NT2/D1 (cell line): ENCODE measurements at regions not wholly inside any gene's neighbourhood (a gene's known extent, or its start where the extent isn't known, plus 50 kb on each side); places are given as distances from the start of the nearest gene placed in this dataset.

ENCODE experiments used
- DNase-seq: peaks from one replicate; pipeline ENCODE4 v3.0.0-alpha.2; 2011; ENCODE audit warnings: low read depth, low spot score
- H3K27me3 ChIP-seq: 2 replicates; pipeline ENCODE4 v1.6.0; 2011; ENCODE audit warnings: mild to moderate bottlenecking; ENCODE audit not compliant: insufficient read length, insufficient read depth
- H3K36me3 ChIP-seq: 2 replicates; pipeline ENCODE4 v1.6.1; 2011; ENCODE audit warnings: mild to moderate bottlenecking, low read length, mixed read lengths; ENCODE audit not compliant: insufficient read depth, insufficient read length
- H3K4me1 ChIP-seq: 2 replicates; pipeline ENCODE4 v1.5.1; 2011; ENCODE audit not compliant: insufficient read depth, insufficient read length
- H3K4me3 ChIP-seq: 2 replicates; pipeline ENCODE4 v1.5.1; 2011; ENCODE audit warnings: low read depth; ENCODE audit not compliant: insufficient read length
- H3K9ac ChIP-seq: 2 replicates; pipeline ENCODE4 v1.6.0; 2011; ENCODE audit warnings: low read depth; ENCODE audit not compliant: insufficient read length
- H3K9me3 ChIP-seq: 2 replicates; pipeline ENCODE4 v1.5.1; 2011; ENCODE audit warnings: mild to moderate bottlenecking, low read length; ENCODE audit not compliant: insufficient read depth
- SUZ12 ChIP-seq: IDR thresholded peaks from 2 replicates; pipeline ENCODE4 v1.6.1; 2011; ENCODE audit not compliant: insufficient read length, insufficient read depth; ENCODE audit errors: extremely low read depth
- YY1 ChIP-seq: IDR thresholded peaks from 2 replicates; pipeline ENCODE4 v1.6.1; 2011; ENCODE audit not compliant: insufficient read length, insufficient read depth
- ZNF274 ChIP-seq: IDR thresholded peaks from 2 replicates; pipeline ENCODE4 v1.6.1; 2011; ENCODE audit warnings: mild to moderate bottlenecking, low read depth, low read length

GRCh38 chr16:9500872-9501271 is 409.4 kb downstream of the HAPSTR1 start:
- Histone ChIP-seq H3K36me3 (no peaks in the 10 kb centered on the region), H3K27me3 (no peaks in the 10 kb centered on the region), H3K4me3 (no peak overlapping the region), H3K9ac (no peak overlapping the region), H3K4me1 (peaks cover 3% of the 10 kb centered on the region), H3K9me3 (0 out of 2 replicates have a peak, but pooled peaks cover 4% of the 10 kb centered on the region)
- no peak for TF ChIP-seq SUZ12
- no peak for TF ChIP-seq YY1
- no peak for TF ChIP-seq ZNF274
- DNase-seq: no peak

- no peaks in the 10 kb centered on the region for H3K36me3 ChIP-seq
- H3K4me3 ChIP-seq: no peak overlapping the region
- H3K27me3 ChIP-seq: no peaks in the 10 kb centered on the region
- H3K4me1 ChIP-seq: peaks cover 3% of the 10 kb centered on the region
- TF ChIP-seq YY1 (no peak), ZNF274 (no peak), SUZ12 (no peak)
- H3K9ac ChIP-seq: no peak overlapping the region
- DNase-seq: no peak
- 0 out of 2 replicates have a peak, but pooled peaks cover 4% of the 10 kb centered on the region for H3K9me3 ChIP-seq
Measured at GRCh38 chr16:9503251-9503984, 412.0 kb downstream of the HAPSTR1 start.

- Histone ChIP-seq H3K36me3 (no peaks in the 10 kb centered on the region), H3K9ac (no peak overlapping the region), H3K9me3 (peaks cover 17% of the 10 kb centered on the region), H3K27me3 (no peaks in the 10 kb centered on the region), H3K4me3 (no peak overlapping the region), H3K4me1 (peaks cover 2% of the 10 kb centered on the region)
- DNase-seq: no peak
- no peak for TF ChIP-seq YY1
- TF ChIP-seq ZNF274: no peak
- no peak for TF ChIP-seq SUZ12
Measured at GRCh38 chr16:9508328-9508936, 417.0 kb downstream of the HAPSTR1 start.

GRCh38 chr16:9509663-9510062 is 418.2 kb downstream of the HAPSTR1 start:
- TF ChIP-seq SUZ12: no peak
- TF ChIP-seq ZNF274: no peak
- no peak for TF ChIP-seq YY1
- Histone ChIP-seq H3K4me3 (no peak overlapping the region), H3K9me3 (peaks cover 19% of the 10 kb centered on the region), H3K9ac (no peak overlapping the region), H3K4me1 (peaks cover 2% of the 10 kb centered on the region), H3K27me3 (no peaks in the 10 kb centered on the region), H3K36me3 (no peaks in the 10 kb centered on the region)
- DNase-seq: no peak

GRCh38 chr16:9511389-9511788 is 419.9 kb downstream of the HAPSTR1 start:
- Histone ChIP-seq H3K9ac (no peak overlapping the region), H3K4me1 (peaks cover 2% of the 10 kb centered on the region), H3K4me3 (no peak overlapping the region), H3K36me3 (no peaks in the 10 kb centered on the region), H3K9me3 (peaks cover 19% of the 10 kb centered on the region), H3K27me3 (no peaks in the 10 kb centered on the region)
- TF ChIP-seq YY1 (no peak), ZNF274 (no peak), SUZ12 (no peak)
- DNase-seq: no peak

- Histone ChIP-seq H3K9ac (no peak overlapping the region), H3K36me3 (no peaks in the 10 kb centered on the region), H3K27me3 (no peaks in the 10 kb centered on the region), H3K9me3 (peaks cover 12% of the 10 kb centered on the region), H3K4me1 (no peaks in the 10 kb centered on the region), H3K4me3 (no peak overlapping the region)
- TF ChIP-seq SUZ12: no peak
- TF ChIP-seq ZNF274: no peak
- no peak for TF ChIP-seq YY1
- no peak for DNase-seq
Measured at GRCh38 chr16:9516444-9516843, 425.0 kb downstream of the HAPSTR1 start.

- DNase-seq: no peak
- H3K36me3 ChIP-seq: no peaks in the 10 kb centered on the region
- no peak for TF ChIP-seq SUZ12
- TF ChIP-seq YY1: no peak
- TF ChIP-seq ZNF274: no peak
- H3K9ac ChIP-seq: no peak overlapping the region
- H3K4me3 ChIP-seq: no peak overlapping the region
- peaks cover 2% of the 10 kb centered on the region for H3K4me1 ChIP-seq
- H3K27me3 ChIP-seq: no peaks in the 10 kb centered on the region
- peaks cover 5% of the 10 kb centered on the region for H3K9me3 ChIP-seq
Measured at GRCh38 chr16:9518051-9518450, 426.6 kb downstream of the HAPSTR1 start.
